Mucosa of descending colon (tissue), 3 donors: ENCODE measurements at regions not wholly inside any gene's neighbourhood (a gene's known extent, or its start where the extent isn't known, plus 50 kb on each side); places are given as distances from the start of the nearest gene placed in this dataset.
"Not testable (repeated sequence)": the region's sequence is repeated elsewhere in the genome, so short reads cannot be mapped to it uniquely, and the experiment has no call there.

Experiments used
- ATAC-seq: fragments of 200-7000 bp; cut with Tn5 transposase; one replicate; pipeline ENCODE4 v1.9.1; 2020; ENCODE audit warnings: mild to moderate bottlenecking, moderate library complexity
- DNase-seq, 3 donors: peaks; one replicate each; pipeline ENCODE4 v3.0.0-alpha.2; 2020
- H3K36me3 ChIP-seq: fragments of 200-600 bp; one replicate; pipeline ENCODE4 v1.8.0; 2021; ENCODE audit warnings: low read depth, mild to moderate bottlenecking
- H3K4me1 ChIP-seq: fragments of 200-600 bp; one replicate; pipeline ENCODE4 v1.8.0; 2021; ENCODE audit warnings: low read depth, mild to moderate bottlenecking
- H3K4me3 ChIP-seq: fragments of 200-600 bp; one replicate; pipeline ENCODE4 v1.8.0; 2021; ENCODE audit warnings: mild to moderate bottlenecking
- H3K9me3 ChIP-seq: fragments of 200-600 bp; one replicate; pipeline ENCODE4 v1.8.0; 2021; ENCODE audit warnings: mild to moderate bottlenecking
- CTCF ChIP-seq: fragments of 200-600 bp; IDR thresholded peaks from one replicate; pipeline ENCODE4 v1.8.0; 2022; ENCODE audit warnings: antibody characterized with exemption, mild to moderate bottlenecking
- intact Hi-C, 2 donors: fragments of 100-400 bp; cut with DNase I in 1 of 2; cut with micrococcal nuclease in 1 of 2; formaldehyde crosslinking; loops; one replicate each; pipeline versions ENCODE4 v1.11.0 to v1.11.1; 2022; cut with DNase I, micrococcal nuclease
- donor health status: DM: no; HTN: no; CAD: no; lungs with moderate emphysema.
- donor health status: DM: no; HTN: no; CAD: no.
- donor health status: DM: no; HTN: yes; CAD: no.

- Histone ChIP-seq H3K9me3 (no peaks in the 10 kb centered on the region), H3K4me3 (no peak overlapping the region), H3K4me1 (no peaks in the 10 kb centered on the region), H3K36me3 (no peaks in the 10 kb centered on the region)
- ATAC-seq: no peak
- no peak for TF ChIP-seq CTCF
- intact Hi-C loops: no loop called here
- DNase-seq: no peak
Measured at GRCh38 chr2:242046206-242046826, 176.8 kb downstream of the RTP5 start.

- Histone ChIP-seq H3K36me3 (no peaks in the 10 kb centered on the region), H3K4me1 (no peaks in the 10 kb centered on the region), H3K4me3 (no peak overlapping the region), H3K9me3 (no peaks in the 10 kb centered on the region)
- TF ChIP-seq CTCF: no peak
- no peak for ATAC-seq
- intact Hi-C loops: no loop called here
- DNase-seq: no peak
Measured at GRCh38 chr2:242047963-242048362, 178.4 kb downstream of the RTP5 start.

DNA sequence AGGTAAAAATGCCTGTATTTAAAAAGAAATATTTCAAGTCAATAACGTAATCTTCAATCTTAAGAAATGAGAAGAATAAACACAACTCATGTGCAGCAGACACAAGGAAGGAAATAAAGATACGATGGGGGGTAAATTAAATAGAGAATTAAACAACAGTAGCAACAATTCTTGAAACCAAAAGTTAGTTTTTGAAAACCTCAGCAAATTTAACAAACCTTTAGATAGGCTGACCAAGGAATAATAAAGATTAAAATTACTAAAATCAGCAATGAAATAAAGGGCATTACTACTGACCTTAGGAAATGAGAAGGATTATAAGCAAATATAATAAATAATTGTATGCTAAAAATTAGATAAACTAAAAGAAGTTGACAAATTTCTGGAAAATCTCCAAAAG is 178.9 kb downstream of the RTP5 start:
- no peaks in the 10 kb centered on the region for H3K36me3 ChIP-seq
- ATAC-seq (no peak), DNase-seq (no peak)
- H3K4me1 ChIP-seq: no peaks in the 10 kb centered on the region
- no peak for TF ChIP-seq CTCF
- H3K4me3 ChIP-seq: no peak overlapping the region
- intact Hi-C loops: no loop called here
- no peaks in the 10 kb centered on the region for H3K9me3 ChIP-seq

DNA sequence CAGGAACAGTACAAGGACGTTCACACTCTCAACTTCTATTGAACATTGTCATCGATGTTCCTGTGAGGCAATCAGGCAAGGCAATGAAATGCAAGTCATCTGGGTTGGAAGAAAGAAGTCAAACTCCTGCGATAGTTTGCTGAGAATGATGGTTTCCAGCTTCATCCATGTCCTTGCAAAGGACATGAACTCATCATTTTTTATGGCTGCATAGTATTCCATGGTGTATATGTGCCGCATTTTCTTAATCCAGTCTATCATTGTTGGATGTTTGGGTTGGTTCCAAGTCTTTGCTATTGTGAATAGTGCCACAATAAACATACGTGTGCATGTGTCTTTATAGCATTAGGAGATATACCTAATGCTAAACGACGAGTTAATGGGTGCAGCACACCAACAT is 180.0 kb downstream of the RTP5 start:
- H3K4me1 ChIP-seq, intact Hi-C loops, ATAC-seq, H3K36me3 ChIP-seq, H3K9me3 ChIP-seq, DNase-seq, H3K4me3 ChIP-seq: not testable (repeated sequence)

- Histone ChIP-seq H3K36me3 (no peaks in the 10 kb centered on the region), H3K9me3 (no peaks in the 10 kb centered on the region), H3K4me1 (no peaks in the 10 kb centered on the region), H3K4me3 (no peak overlapping the region)
- intact Hi-C loops: no loop called here
- ATAC-seq (no peak), DNase-seq (no peak)
- TF ChIP-seq CTCF: no peak
Measured at GRCh38 chr2:242051463-242051862, 181.9 kb downstream of the RTP5 start.

DNA sequence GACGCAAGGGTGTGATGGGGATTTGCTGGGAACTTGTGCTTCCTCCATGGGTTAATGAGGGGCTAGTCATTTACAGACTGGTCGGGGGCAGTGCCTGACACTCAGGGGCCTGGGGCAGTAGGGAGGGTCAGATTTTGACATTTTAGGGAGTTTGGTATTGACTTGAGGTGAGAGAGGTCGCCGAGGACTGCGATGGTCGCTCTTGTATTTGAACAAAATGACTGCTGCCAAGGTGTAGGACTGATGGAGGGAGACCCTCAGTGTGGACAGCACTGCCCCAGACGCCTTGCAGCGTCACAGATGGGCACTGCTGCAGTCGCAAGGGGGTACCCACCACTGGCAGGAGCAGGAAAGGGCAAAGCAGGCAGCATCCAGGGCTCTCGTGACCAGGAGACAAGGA is 182.9 kb downstream of the RTP5 start:
- H3K4me3 ChIP-seq: no peak overlapping the region
- TF ChIP-seq CTCF: no peak
- no peaks in the 10 kb centered on the region for H3K9me3 ChIP-seq
- ATAC-seq: no peak
- H3K4me1 ChIP-seq: no peaks in the 10 kb centered on the region
- H3K36me3 ChIP-seq: no peaks in the 10 kb centered on the region
- intact Hi-C loops: no loop called here
- no peak for DNase-seq
